Activated CD4-positive, alpha-beta T cell treated with anti-CD3 and anti-CD28 coated beads, Interleukin-2, amount 10 ng/mL, durations not matched to agents 24 days and 14 days (primary cell): ENCODE measurements at regions not wholly inside any gene's neighbourhood (a gene's known extent, or its start where the extent isn't known, plus 50 kb on each side); places are given as distances from the start of the nearest gene placed in this dataset.
"Not testable (repeated sequence)": the region's sequence is repeated elsewhere in the genome, so short reads cannot be mapped to it uniquely, and the experiment has no call there.

ENCODE experiments used
- DNase-seq: peaks from one replicate; pipeline ENCODE4 v3.0.0; 2022
- H3K27ac Mint-ChIP-seq: one replicate; pipeline ENCODE4 v1.8.0; 2022; ENCODE audit warnings: mild to moderate bottlenecking, mixed read lengths
- H3K27me3 Mint-ChIP-seq: one replicate; pipeline ENCODE4 v1.8.0; 2022; ENCODE audit warnings: mixed read lengths
- H3K36me3 Mint-ChIP-seq: one replicate; pipeline ENCODE4 v1.8.0; 2022; ENCODE audit warnings: low read depth, mild to moderate bottlenecking, mixed read lengths
- H3K4me1 Mint-ChIP-seq: one replicate; pipeline ENCODE4 v1.8.0; 2021; ENCODE audit warnings: mixed read lengths
- H3K4me3 Mint-ChIP-seq: one replicate; pipeline ENCODE4 v1.8.0; 2022; ENCODE audit warnings: mild to moderate bottlenecking, moderate library complexity, mixed read lengths
- H3K9me3 Mint-ChIP-seq: one replicate; pipeline ENCODE4 v1.8.0; 2021; ENCODE audit warnings: mixed read lengths
- intact Hi-C: fragments of 100-400 bp; cut with micrococcal nuclease; formaldehyde crosslinking; loops from one replicate; pipeline ENCODE4 v1.15.1; 2023

DNA sequence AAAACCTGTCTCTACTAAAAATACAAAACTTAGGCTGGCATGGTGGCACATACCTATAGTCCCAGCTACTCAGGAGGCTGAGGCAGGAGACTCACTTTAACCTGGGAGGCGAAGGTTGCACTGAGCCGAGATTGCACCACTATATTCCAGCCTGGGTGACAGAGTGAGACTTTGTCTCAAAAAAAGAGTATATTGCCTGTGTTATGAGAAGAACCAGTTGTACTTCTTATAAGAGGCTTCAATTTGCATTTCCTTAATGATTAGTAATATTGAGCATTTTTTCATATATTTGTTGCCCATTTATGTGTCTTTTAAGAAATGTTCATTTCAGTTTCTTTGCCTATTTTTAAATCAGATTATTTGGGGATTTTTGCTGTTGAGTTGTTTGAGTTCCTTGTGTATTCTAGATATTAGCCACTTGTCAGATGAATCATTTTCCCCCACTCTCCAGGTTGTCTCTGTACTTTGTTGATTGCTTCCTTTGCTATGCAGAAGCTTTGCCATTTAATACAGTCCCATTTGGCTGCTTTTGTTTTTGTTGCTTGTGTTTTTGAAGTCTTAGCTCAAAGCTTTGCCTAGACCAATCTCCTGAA, 75.8 kb upstream of the LRPPRC start:
- H3K4me3 Mint-ChIP-seq, result no peak overlapping the region
- no peaks in the 10 kb centered on the region for H3K4me1 Mint-ChIP-seq
- intact Hi-C loops, result no loop called here
- H3K9me3 Mint-ChIP-seq, result peaks cover 5% of the 10 kb centered on the region
- no peaks in the 10 kb centered on the region for H3K27me3 Mint-ChIP-seq
- no peak overlapping the region for H3K27ac Mint-ChIP-seq
- no peaks in the 10 kb centered on the region for H3K36me3 Mint-ChIP-seq
- no peak for DNase-seq

DNA sequence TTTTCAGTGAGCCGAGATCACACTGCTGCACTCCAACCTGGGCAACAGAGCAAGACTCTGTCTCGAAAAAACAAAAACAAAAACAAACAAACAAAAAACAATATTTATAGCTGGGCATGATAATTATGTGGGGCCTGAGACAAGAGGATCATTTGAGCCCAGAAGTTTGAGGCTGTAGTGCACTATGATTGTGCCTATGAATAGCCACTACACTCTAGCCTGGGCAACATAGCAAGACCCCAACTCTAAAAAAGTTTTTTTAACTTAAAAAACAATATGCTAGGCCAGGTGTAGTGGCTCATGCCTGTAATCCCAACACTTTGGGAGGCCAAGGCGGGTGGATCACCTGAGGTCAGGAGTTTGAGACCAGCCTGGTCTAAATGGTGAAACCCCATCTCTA, 77.9 kb upstream of the LRPPRC start:
- H3K4me3 Mint-ChIP-seq, intact Hi-C loops, H3K27me3 Mint-ChIP-seq, H3K27ac Mint-ChIP-seq, H3K9me3 Mint-ChIP-seq, DNase-seq, H3K4me1 Mint-ChIP-seq, H3K36me3 Mint-ChIP-seq: not testable (repeated sequence)

DNA sequence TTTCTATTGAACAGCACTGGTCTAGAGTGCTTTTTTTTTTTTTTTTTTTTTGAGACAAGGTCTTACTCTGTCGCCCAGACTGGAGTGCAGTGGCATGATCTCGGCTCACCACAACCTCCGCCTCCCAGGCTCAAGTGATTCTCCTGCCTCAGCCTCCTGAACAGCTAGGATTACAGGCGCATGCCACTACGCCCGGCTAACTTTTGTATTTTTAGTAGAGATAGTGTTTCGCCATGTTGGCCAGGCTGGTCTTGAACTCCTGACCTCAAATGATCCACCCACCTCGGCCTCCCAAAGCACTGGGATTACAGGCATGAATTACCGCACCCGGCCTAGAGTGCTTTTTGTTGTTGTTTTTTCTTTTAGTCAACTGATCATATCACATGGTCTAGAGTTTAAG, 79.0 kb upstream of the LRPPRC start:
- H3K4me3 Mint-ChIP-seq, H3K4me1 Mint-ChIP-seq, H3K27me3 Mint-ChIP-seq, H3K36me3 Mint-ChIP-seq, H3K27ac Mint-ChIP-seq, H3K9me3 Mint-ChIP-seq, DNase-seq, intact Hi-C loops: not testable (repeated sequence)

DNA sequence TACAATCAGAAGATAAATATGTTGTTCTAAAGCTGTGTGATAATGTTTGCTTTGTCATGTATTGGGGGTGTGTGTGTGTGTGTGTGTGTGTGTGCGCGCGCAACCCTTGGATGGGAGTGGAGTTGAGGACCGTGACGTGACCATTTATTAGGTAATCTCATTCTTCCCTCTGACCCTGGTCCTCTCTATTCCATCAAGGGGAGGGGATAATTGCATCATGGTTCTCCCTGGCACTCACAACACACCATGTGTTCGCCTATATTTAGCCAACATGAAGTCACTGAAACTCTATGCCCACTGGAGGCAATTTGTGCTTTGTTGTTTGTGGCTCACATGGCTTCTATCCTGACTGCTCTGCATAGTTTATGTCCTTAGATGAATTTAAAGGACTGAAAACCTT, 79.8 kb upstream of the LRPPRC start:
- Mint-ChIP-seq H3K9me3 (no peaks in the 10 kb centered on the region), H3K4me1 (no peaks in the 10 kb centered on the region), H3K27me3 (no peaks in the 10 kb centered on the region), H3K4me3 (no peak overlapping the region), H3K27ac (no peak overlapping the region), H3K36me3 (no peaks in the 10 kb centered on the region)
- no peak for DNase-seq
- intact Hi-C loops, result no loop called here

DNA sequence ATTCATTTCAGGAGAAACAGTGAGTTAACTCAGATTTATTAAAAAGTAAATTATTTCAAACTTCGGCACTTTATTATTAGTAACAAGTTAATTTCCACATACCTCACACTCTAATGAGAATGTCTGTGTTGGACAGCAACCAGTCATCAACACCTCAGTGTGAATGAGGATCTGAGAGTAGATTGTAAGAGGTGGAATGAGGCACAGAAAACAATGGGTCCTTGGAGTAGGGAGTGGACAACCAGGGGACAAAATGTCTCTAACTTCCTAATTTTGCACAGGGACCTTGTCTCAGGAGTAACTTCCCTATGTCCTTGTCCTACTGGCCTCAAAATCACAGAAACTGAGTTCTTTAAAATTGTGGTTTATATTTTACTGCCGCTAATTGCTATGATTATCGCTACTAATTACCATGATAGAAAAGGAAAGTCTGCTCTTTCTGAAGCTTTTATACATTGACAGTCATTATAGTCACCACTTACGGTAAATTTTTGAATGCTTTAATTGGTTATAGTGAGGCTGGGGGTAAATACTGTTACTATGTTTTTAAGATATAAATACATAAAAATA, 82.2 kb upstream of the LRPPRC start:
- H3K36me3 Mint-ChIP-seq, result no peaks in the 10 kb centered on the region
- DNase-seq, result no peak
- no peaks in the 10 kb centered on the region for H3K27me3 Mint-ChIP-seq
- H3K27ac Mint-ChIP-seq, result no peak overlapping the region
- H3K9me3 Mint-ChIP-seq, result no peaks in the 10 kb centered on the region
- peaks cover 8% of the 10 kb centered on the region for H3K4me1 Mint-ChIP-seq
- no peak overlapping the region for H3K4me3 Mint-ChIP-seq
- intact Hi-C loops, result no loop called here

DNA sequence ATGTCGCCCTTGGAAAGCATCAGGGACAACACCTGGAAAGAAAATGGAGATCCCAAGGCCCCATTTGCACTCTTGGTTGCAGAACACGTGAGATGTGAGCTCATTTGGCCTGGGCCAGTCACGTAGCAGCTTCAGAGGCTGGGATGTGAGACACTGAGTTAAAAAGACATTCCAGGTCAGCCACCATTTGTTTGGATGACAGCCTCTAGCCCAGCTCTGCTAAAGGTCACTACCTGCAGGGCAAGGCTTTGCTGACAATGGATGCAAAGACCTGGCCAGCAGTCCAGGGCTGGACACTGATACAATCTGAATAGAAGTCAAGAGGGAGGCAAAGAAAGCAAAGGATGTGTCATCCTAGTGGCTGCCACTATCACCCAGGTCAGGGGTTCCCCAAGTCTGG, 83.9 kb upstream of the LRPPRC start:
- no peaks in the 10 kb centered on the region for H3K27me3 Mint-ChIP-seq
- intact Hi-C loops, result no loop called here
- peaks cover 8% of the 10 kb centered on the region for H3K4me1 Mint-ChIP-seq
- no peak overlapping the region for H3K27ac Mint-ChIP-seq
- DNase-seq, result no peak
- H3K4me3 Mint-ChIP-seq, result no peak overlapping the region
- H3K9me3 Mint-ChIP-seq, result no peaks in the 10 kb centered on the region
- no peaks in the 10 kb centered on the region for H3K36me3 Mint-ChIP-seq

DNA sequence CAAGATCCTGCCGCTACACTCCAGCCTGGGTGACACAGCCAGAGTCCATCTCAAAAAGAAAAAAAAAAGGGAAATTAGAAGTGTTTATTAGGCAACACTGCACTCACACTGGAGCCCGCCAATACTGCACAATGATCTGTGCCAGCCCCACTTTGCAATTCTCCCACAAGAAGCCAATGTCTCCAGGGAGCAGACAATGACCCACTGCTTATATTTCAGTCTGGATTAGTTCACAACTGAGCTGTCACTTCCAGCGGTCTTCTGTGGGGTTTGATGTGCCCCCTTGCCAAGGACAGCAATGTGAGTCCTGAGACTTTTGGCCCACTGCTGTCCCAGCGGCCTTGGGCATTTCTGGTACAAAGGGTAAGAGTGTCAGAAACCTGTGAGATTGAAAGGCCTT, 85.6 kb upstream of the PPM1B start:
- intact Hi-C loops, result no loop called here
- Mint-ChIP-seq H3K27me3 (no peaks in the 10 kb centered on the region), H3K4me3 (no peak overlapping the region), H3K36me3 (no peaks in the 10 kb centered on the region), H3K27ac (no peak overlapping the region), H3K4me1 (peaks cover 14% of the 10 kb centered on the region), H3K9me3 (no peaks in the 10 kb centered on the region)
- DNase-seq, result no peak

DNA sequence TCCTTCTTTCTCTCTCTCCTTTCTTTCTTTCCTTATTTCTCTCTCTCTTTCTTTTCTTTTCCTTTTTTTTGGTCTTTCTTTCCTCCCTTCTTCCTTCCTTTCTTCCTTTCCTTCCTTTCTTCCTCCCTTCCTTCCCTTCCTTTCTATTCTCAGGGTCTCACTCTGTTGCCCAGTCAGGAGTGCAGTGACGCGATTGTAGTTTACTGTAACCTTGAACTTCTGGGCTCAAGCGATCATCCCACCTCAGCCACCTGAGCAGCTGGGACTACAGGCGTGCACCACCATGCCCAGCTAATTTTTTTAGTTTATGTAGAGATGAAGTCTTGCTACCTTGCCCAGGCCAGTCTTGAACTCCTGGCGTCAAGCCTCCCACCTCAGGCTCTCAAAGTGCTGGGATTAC, 83.8 kb upstream of the PPM1B start:
- H3K27me3 Mint-ChIP-seq, result no peaks in the 10 kb centered on the region
- H3K4me3 Mint-ChIP-seq, result no peak overlapping the region
- H3K36me3 Mint-ChIP-seq, result no peaks in the 10 kb centered on the region
- no peaks in the 10 kb centered on the region for H3K9me3 Mint-ChIP-seq
- DNase-seq, result no peak
- intact Hi-C loops, result loop anchor here (5.0 kb wide), 1 partner anchor 872 kb away; no protein-coding TSS in a partner anchor
- peaks cover 14% of the 10 kb centered on the region for H3K4me1 Mint-ChIP-seq
- H3K27ac Mint-ChIP-seq, result no peak overlapping the region

DNA sequence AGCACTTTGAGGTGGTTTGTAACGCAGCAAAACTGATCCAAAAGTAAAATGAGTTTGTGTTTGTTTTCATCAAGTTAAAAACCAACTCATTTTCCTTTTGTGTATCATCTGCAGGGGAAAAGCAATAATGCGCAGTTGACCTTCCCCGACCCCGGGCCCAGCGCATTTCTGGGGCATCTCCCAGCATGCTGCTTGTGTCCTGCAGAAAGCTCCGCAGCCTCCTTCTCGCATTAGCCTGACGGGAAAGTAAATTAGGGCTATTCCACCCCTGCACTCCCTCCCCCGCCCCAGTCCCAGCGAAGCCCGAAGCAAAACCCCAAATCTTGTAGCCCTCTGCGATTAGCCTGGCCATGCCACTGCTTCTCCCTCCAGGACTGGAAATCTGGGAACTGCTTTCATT, 82.0 kb upstream of the PPM1B start:
- DNase-seq, result no peak
- Mint-ChIP-seq H3K36me3 (no peaks in the 10 kb centered on the region), H3K9me3 (no peaks in the 10 kb centered on the region), H3K27me3 (no peaks in the 10 kb centered on the region), H3K4me1 (peaks cover 23% of the 10 kb centered on the region), H3K27ac (no peak overlapping the region), H3K4me3 (no peak overlapping the region)
- intact Hi-C loops, result loop anchor here (1.0 to 5.0 kb wide), 7 partner anchors 42 to 871 kb away; partner anchors contain the start of genes CAMKMT and PREPL

DNA sequence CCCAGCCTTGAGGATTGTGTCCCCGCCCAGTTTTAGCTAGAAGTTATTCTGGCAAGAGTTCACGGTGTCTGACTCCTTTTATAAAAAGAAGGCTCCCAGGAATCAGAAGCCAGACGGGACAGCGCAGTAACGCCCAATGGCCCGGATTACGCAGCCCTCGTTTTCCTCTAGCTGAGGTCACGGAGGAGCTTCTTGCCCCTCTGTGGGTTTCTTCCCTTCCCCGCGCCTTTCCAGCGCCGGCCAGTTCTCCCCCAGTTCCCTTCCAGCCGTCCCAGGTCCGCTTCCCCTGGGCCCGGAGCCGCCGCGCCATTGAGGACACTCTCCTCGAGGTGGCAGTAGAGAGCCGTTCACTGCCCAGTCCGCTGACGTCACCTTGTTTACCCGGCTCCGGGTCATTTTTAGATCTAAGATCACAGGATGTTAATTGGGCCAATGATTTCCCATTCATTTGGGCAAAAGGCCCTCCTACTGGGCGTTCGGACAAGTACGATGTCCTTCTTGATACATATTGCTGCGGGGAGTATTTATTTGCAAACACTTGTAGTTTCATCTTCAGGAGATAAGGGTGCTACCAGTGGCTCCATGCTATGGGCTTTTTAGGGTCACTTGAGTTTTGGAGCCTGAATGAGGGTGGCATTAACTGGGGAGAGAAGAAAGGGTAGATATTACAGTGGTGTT, 81.5 kb upstream of the PPM1B start:
- H3K4me1 Mint-ChIP-seq, result peaks cover 20% of the 10 kb centered on the region
- no peaks in the 10 kb centered on the region for H3K27me3 Mint-ChIP-seq
- no peaks in the 10 kb centered on the region for H3K36me3 Mint-ChIP-seq
- intact Hi-C loops, result loop anchor here (1.0 to 5.0 kb wide), 7 partner anchors 43 to 870 kb away; partner anchors contain the start of genes CAMKMT and PREPL
- DNase-seq, result peak; percentile 96
- H3K27ac Mint-ChIP-seq, result peak overlapping the region; percentile 83
- H3K4me3 Mint-ChIP-seq, result peak overlapping the region; percentile 72
- H3K9me3 Mint-ChIP-seq, result no peaks in the 10 kb centered on the region

DNA sequence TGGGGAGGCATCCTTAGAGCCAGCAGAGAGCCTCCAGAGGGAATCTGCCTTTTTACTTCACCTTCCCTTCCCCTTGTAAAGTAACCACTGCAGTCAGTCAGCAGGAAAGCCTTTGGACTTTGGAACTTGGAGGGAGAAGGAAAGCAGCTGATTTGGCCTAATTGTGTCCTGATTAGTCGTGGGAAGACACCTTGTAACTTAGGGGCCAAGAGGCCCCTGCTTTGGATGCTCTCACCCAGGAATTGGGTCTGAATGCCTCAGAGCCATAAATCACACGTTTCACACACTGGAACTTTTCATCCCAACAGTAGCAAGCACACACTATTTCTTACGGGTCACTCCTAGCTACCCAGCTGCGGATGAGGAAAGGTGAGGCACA, 81.0 kb upstream of the PPM1B start:
- Mint-ChIP-seq H3K9me3 (no peaks in the 10 kb centered on the region), H3K36me3 (no peaks in the 10 kb centered on the region)

DNA sequence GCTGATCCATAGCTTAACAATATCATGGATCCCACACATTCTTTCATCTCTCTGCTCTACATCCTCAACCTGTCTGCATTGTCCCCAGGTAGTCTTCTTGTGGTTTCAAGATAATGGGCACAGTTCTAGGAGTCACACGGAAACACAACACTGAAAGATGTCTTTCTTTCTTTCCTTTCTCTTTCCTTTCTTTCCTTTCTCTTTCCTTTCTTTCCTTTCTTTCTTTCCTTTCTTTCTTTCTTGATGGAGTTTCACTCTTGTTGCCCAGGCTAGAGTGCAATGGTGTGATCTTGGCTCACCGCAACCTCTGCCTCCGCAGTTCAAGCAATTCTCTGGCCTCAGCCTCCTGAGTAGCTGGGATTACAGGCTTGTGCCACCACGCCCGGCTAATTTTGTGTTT, 76.2 kb upstream of the PPM1B start:
- H3K4me3 Mint-ChIP-seq, H3K27me3 Mint-ChIP-seq, DNase-seq, intact Hi-C loops, H3K27ac Mint-ChIP-seq, H3K36me3 Mint-ChIP-seq, H3K9me3 Mint-ChIP-seq: not testable (repeated sequence)
- peaks cover 15% of the 10 kb centered on the region for H3K4me1 Mint-ChIP-seq

More for the DNA sequence above, 81.0 kb upstream of the PPM1B start:
- no peak for DNase-seq
- intact Hi-C loops, result loop anchor here (1.0 to 5.0 kb wide), 7 partner anchors 43 to 870 kb away; partner anchors contain the start of genes CAMKMT and PREPL
- Mint-ChIP-seq H3K27ac (peak overlapping the region; percentile 83), H3K4me1 (peaks cover 20% of the 10 kb centered on the region), H3K27me3 (no peaks in the 10 kb centered on the region), H3K4me3 (peak overlapping the region; percentile 72)

DNA sequence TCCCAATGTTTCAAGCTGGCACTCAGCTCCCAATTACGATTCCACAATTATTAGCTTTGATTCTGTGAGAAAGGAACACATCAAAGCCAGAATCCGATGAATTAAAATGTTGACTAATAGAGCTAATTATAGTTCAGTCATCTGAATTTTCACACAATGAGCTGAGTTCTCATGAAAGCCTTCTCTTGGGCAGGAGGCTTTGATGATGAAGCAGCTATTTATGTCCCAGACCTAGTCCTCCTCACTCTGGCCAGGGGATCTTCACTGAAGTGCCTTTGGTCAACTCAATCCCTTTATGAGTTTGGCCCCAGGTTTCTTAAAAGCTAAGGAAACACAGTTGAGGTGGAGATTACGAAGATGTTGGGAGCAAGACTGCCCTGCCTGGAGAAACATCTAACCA, 74.7 kb upstream of the PPM1B start:
- no peaks in the 10 kb centered on the region for H3K9me3 Mint-ChIP-seq
- H3K36me3 Mint-ChIP-seq, result no peaks in the 10 kb centered on the region
- H3K4me3 Mint-ChIP-seq, result no peak overlapping the region
- intact Hi-C loops, result no loop called here
- H3K27me3 Mint-ChIP-seq, result peaks cover 3% of the 10 kb centered on the region
- H3K27ac Mint-ChIP-seq, result no peak overlapping the region
- DNase-seq, result no peak
- H3K4me1 Mint-ChIP-seq, result peaks cover 20% of the 10 kb centered on the region

DNA sequence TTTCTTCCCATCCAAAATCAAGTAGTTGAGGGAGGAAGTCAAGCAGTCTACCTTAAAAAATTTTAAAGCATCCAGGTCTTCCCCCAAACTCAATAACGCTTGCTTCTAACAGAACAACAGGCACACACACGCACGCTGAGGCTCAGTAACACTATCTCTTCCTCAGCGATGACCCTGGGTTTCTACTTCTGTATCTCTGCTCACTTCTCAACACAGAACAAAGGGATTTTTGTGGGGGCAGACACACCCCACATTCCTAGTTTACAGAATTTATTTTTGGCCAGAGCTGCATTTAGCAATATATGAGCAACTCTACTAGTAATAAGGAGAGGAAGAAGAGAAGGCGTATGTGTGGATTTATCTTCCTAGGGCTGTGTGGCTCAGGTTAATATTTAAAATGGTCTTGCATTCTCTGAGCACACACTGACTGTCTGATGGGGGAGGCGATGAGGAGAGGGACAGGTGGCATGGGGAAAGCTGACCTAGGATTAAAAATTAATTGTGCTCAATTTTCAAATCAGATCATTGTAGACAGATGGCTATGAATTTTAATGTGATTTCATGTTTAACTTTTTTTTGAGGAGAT, 71.3 kb upstream of the PPM1B start:
- Mint-ChIP-seq H3K9me3 (no peaks in the 10 kb centered on the region), H3K27ac (no peak overlapping the region), H3K4me1 (peaks cover 11% of the 10 kb centered on the region), H3K27me3 (peaks cover 3% of the 10 kb centered on the region), H3K4me3 (no peak overlapping the region), H3K36me3 (no peaks in the 10 kb centered on the region)
- intact Hi-C loops, result no loop called here
- no peak for DNase-seq
